Psoas muscle (tissue), 7 donors: ENCODE measurements at regions not wholly inside any gene's neighbourhood (a gene's known extent, or its start where the extent isn't known, plus 50 kb on each side); places are given as distances from the start of the nearest gene placed in this dataset.
A peak's percentile ranks its signal among the peaks of the same experiment; 100 is the strongest.

Source experiments
- ATAC-seq, 4 donors: fragments of 200-7000 bp; cut with Tn5 transposase; one replicate each; pipeline ENCODE4 v1.9.1; 2020; ENCODE audit warnings: moderate library complexity in 3 of 4, mild to moderate bottlenecking in 2 of 4
- DNase-seq, 2 donors: peaks; one replicate each; pipeline ENCODE4 v3.0.0-alpha.2; 2020
- H3K27ac ChIP-seq: fragments of 200-600 bp; one replicate; pipeline ENCODE4 v1.8.0; 2022
- H3K27me3 ChIP-seq, 3 donors: fragments of 200-600 bp in 1 of 3; one replicate each; pipeline versions ENCODE4 v1.6.1 to v1.8.0; 2013 to 2022; ENCODE audit warnings: low read length in 2 of 3, mild to moderate bottlenecking in 2 of 3, moderate library complexity in 1 of 3; ENCODE audit not compliant: insufficient read depth in 3 of 3
- H3K36me3 ChIP-seq, 2 donors: fragments of 200-600 bp in 1 of 2; one replicate each; pipeline versions ENCODE4 v1.6.1 to v1.8.0; 2013 to 2022; ENCODE audit warnings: low read depth in 1 of 2, mild to moderate bottlenecking in 1 of 2, moderate library complexity in 1 of 2; ENCODE audit not compliant: insufficient read depth in 1 of 2
- H3K4me1 ChIP-seq: fragments of 200-600 bp; one replicate; pipeline ENCODE4 v1.8.0; 2022
- H3K4me3 ChIP-seq: fragments of 200-600 bp; one replicate; pipeline ENCODE4 v1.8.0; 2022; ENCODE audit warnings: mild to moderate bottlenecking
- H3K9me3 ChIP-seq: fragments of 200-600 bp; one replicate; pipeline ENCODE4 v1.8.0; 2022
- WGBS, 3 donors: extraction: QIAGEN DNeasy Blood & Tissue Kit; methylation state at CpG; one replicate each; pipeline versions ENCODE4 v1.1.6 to v1.1.7; 2013; 5-methylcytosine and 5-hydroxymethylcytosine counted together
- intact Hi-C, 2 donors: fragments of 100-400 bp; cut with DNase I; formaldehyde crosslinking; loops; one replicate each; pipeline versions ENCODE4 v1.11.0 to v1.14.2; 2022
- TF ChIP-seq, protein P1 (sequence below): fragments of 200-600 bp; IDR thresholded peaks from one replicate; pipeline ENCODE4 v1.8.0; 2022; ENCODE audit warnings: antibody characterized with exemption
- donor health status: healthy with polysubstance abuse.
- donor health status: DM: no; HTN: no; CAD: no; lungs with moderate emphysema.
- donor health status: Bipolar disorder and iron deficiency.
- donor health status: healthy.
- donor health status: DM: yes; HTN: yes; CAD: no.
- donor health status: DM: no; HTN: no; CAD: no.
- donor health status: DM: yes; HTN: yes; CAD: no.

DNA sequence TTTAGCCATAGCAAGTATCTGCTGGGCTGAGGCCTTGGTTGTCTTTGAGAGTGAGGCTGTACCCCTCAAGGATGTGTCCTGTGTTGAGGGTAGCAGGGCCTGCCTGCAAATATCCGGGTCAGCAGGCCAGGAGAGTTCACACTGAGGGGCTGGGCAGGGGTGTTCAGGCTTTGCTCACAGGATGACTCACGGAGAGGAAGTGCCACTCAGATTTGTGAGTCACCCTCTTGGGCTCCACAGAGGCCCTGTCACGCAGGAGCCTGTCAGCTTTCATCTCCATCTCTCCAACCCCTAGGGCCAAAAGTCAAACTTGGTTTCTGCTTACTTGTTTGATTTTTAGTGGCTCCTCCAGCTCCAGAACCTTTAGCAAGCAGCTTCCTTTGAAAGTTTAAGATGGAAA is 211.5 kb downstream of the SEC61B start:
- Histone ChIP-seq H3K27ac (peak overlapping the region; percentile 23), H3K4me3 (no peak overlapping the region), H3K9me3 (no peaks in the 10 kb centered on the region), H3K4me1 (no peaks in the 10 kb centered on the region), H3K36me3 (no peaks in the 10 kb centered on the region), H3K27me3 (no peaks in the 10 kb centered on the region)
- DNase-seq = peak; percentile 24 to 55
- intact Hi-C loops = loop anchor here in 1 of 2 donors (5.0 kb wide), 1 partner anchor 66 kb away; no protein-coding TSS in a partner anchor
- ATAC-seq = peak; percentile 69 to 95 (median 92)
- WGBS, 3 donors = 56 to 60% (median 57%) methylated on average over 3 of the region's 3 CpGs
- TF ChIP-seq, protein P1, sequence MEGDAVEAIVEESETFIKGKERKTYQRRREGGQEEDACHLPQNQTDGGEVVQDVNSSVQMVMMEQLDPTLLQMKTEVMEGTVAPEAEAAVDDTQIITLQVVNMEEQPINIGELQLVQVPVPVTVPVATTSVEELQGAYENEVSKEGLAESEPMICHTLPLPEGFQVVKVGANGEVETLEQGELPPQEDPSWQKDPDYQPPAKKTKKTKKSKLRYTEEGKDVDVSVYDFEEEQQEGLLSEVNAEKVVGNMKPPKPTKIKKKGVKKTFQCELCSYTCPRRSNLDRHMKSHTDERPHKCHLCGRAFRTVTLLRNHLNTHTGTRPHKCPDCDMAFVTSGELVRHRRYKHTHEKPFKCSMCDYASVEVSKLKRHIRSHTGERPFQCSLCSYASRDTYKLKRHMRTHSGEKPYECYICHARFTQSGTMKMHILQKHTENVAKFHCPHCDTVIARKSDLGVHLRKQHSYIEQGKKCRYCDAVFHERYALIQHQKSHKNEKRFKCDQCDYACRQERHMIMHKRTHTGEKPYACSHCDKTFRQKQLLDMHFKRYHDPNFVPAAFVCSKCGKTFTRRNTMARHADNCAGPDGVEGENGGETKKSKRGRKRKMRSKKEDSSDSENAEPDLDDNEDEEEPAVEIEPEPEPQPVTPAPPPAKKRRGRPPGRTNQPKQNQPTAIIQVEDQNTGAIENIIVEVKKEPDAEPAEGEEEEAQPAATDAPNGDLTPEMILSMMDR = no peak

DNA sequence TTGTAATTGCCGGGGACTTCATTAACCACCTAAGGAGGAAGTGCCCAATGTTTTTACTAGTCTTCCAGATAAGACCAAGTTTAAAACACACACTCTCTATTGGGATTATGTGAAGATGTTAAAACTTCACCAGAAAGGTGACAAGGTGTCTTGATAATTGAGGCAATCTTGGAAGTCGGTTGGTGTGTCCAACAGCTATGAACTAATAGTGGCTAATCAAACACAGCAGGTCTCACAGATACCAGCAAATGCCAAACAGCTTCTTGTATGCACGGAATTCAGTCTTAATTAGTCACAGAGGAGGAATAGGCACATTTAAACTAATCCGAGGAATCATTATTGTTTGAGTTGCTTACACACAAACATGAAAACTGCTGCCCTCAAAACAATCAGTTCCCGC is 214.5 kb downstream of the SEC61B start:
- no peak for ATAC-seq
- DNase-seq = no peak
- no peaks in the 10 kb centered on the region for H3K9me3 ChIP-seq
- WGBS, 3 donors = 85 to 89% (median 88%) methylated on average over 5 of the region's 5 CpGs
- intact Hi-C loops = no loop called here
- TF ChIP-seq, protein P1 = no peak
- H3K27ac ChIP-seq = no peak overlapping the region
- no peaks in the 10 kb centered on the region for H3K4me1 ChIP-seq
- no peaks in the 10 kb centered on the region for H3K27me3 ChIP-seq
- H3K4me3 ChIP-seq = no peak overlapping the region
- no peaks in the 10 kb centered on the region for H3K36me3 ChIP-seq

DNA sequence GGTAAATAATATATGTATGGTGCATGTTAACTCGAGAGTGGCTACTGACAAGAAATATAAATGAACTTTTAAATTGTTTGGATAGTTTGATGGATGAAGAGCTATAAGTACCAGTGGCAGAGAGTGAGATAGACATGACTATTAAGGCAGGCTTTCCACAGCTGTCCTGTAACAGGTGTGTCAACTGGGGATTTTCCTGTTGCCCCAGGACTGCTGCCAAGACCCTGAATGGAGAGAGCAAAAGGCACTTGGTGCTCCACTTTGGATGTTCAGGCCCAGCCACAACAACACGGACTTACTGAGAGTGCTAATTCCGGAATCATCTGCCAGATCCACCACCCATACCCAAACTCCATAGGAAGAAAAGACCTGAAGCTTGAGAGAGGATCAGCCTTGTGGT is 215.1 kb downstream of the SEC61B start:
- H3K36me3 ChIP-seq = no peaks in the 10 kb centered on the region
- TF ChIP-seq, protein P1 = no peak
- WGBS, 3 donors = 64 to 80% (median 70%) methylated on average over 3 of the region's 3 CpGs
- no peak for DNase-seq
- peak in 1 of 4 donors; percentile 56 for ATAC-seq
- H3K4me3 ChIP-seq = no peak overlapping the region
- H3K27ac ChIP-seq = no peak overlapping the region
- H3K9me3 ChIP-seq = no peaks in the 10 kb centered on the region
- intact Hi-C loops = no loop called here
- H3K27me3 ChIP-seq = no peaks in the 10 kb centered on the region
- H3K4me1 ChIP-seq = no peaks in the 10 kb centered on the region

DNA sequence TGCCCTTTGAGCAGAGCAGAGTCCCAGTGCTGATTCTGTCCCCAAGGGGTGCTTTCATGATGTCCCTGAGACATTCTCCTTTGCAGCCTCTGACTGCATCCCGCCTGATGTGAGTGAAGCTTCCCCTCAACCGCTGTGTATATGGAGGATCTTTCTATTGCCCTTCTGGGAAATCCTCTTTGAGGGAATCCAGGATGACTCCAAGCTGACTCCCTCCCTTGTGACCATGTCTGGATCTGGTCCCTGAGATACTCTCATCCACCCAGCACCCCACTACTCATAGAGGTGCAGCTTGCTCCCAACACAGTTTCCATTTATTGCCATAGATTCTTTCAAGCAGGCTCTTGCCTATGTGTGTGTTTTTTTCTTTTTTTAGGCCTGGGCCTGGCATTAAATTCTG is 216.5 kb downstream of the SEC61B start:
- Histone ChIP-seq H3K9me3 (no peaks in the 10 kb centered on the region), H3K36me3 (no peaks in the 10 kb centered on the region), H3K27me3 (no peaks in the 10 kb centered on the region), H3K27ac (no peak overlapping the region), H3K4me1 (no peaks in the 10 kb centered on the region), H3K4me3 (no peak overlapping the region)
- TF ChIP-seq, protein P1 = no peak
- WGBS, 3 donors = 89 to 98% (median 93%) methylated on average over 2 of the region's 2 CpGs
- ATAC-seq (no peak), DNase-seq (no peak)
- intact Hi-C loops = no loop called here

DNA sequence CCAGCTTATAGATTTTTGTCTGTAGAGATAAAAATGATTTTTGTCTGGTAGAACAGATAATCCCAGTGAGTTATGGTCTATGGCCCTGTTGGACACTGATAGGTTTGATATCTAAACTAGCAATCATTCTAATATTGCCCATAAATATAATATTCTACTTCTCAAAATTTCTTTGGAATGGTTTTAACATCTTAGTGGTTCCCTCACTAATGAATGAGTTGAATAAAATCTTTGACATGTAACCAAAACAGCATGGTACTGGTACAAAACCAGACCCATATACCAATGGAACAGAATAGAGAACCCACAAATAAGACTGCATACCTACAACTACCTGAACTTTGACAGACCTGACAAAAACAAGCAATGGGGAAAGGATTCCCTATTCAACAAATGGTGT is 219.7 kb downstream of the SEC61B start:
- TF ChIP-seq, protein P1 = no peak
- Histone ChIP-seq H3K4me1 (peaks cover 20% of the 10 kb centered on the region), H3K4me3 (no peak overlapping the region), H3K27me3 (no peaks in the 10 kb centered on the region), H3K36me3 (no peaks in the 10 kb centered on the region), H3K27ac (no peak overlapping the region), H3K9me3 (no peaks in the 10 kb centered on the region)
- intact Hi-C loops = no loop called here
- ATAC-seq = no peak
- DNase-seq = no peak
